Activated CD4-positive, CD25-positive, alpha-beta regulatory T cell treated with anti-CD3 and anti-CD28 coated beads, Interleukin-2, amount 50 U/mL, for 24 hours (primary cell): ENCODE measurements at regions not wholly inside any gene's neighbourhood (a gene's known extent, or its start where the extent isn't known, plus 50 kb on each side); places are given as distances from the start of the nearest gene placed in this dataset.
"Not testable (repeated sequence)": the region's sequence is repeated elsewhere in the genome, so short reads cannot be mapped to it uniquely, and the experiment has no call there.

Source experiments
- ATAC-seq, 2 donors: fragments of 150-1000 bp; cut with Tn5 transposase; one replicate each; pipeline ENCODE4 v1.10.0; 2021; ENCODE audit warnings: mild to moderate bottlenecking in 1 of 2, moderate library complexity in 1 of 2

DNA sequence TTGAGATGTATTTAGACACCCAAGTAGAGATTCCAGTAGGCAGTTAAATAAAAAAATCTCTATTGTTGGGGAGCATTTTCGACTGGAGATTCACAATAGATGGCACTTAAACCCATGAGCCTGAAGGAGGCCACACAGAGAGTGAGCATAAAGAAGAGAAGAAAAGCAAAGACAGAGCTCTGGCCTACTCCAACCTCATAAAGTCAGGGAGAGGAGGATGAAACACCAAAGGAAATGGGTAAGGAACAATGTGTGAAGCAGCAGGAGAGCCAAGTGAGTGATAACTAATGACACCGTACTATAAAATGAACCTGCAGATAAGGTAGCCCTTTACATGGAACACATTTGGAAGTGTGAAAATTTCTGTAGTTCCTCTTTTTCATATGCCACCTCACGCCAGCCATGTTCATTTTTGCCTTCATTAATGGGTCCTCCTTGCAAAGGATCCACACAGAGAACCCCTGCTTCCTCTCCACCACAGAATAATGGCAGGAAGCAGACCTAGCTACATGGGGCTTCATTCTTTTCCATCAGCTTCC lies 150.0 kb upstream of the SYT10 start:
- ATAC-seq, result no peak

DNA sequence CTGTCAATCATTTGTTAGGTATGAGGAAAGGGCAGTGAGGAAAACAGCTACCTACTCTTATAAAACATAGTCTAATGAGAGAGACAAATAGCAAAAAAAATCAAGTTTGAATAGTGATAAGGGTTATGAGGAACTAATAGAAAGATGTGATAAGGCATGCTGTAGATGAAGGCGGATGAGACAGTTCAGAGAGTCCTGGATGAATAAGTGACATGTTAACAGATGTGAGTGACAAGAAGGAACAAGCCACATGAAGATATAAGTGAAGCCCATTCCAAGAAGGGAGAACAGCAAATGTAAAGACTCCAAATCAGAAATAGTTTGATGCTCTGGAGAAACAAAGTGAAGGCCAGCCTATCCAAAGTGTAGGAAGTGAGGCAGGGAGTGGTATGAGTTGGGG lies 154.1 kb upstream of the SYT10 start:
- ATAC-seq, result no peak

DNA sequence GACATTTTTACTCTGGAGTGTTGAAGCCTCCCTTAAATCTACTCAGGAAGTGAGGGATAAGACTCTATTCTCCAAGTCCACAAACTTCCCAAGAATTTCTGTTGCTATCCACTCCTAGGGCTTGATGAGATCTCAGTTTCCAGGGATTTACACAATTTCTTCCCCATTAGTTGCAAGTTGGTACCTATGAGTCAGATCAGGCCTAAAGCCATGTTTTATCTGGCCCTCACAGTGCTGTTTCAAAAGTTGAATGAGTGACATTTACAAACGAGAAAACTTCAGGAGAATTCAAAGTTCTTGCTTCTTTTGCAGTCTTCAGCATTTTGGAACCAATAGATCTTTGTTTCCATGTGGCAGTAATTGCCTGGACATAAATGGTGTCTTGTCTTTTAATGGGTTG lies 156.4 kb upstream of the SYT10 start:
- no peak for ATAC-seq

- no peak for ATAC-seq
These were observed 157.2 kb upstream of the SYT10 start for GRCh38 chr12:33596814-33597213.

GRCh38 chr12:33602515-33602914 lies 162.9 kb upstream of the SYT10 start:
- ATAC-seq, result no peak

GRCh38 chr12:33605757-33606156 lies 166.1 kb upstream of the SYT10 start:
- no peak for ATAC-seq

DNA sequence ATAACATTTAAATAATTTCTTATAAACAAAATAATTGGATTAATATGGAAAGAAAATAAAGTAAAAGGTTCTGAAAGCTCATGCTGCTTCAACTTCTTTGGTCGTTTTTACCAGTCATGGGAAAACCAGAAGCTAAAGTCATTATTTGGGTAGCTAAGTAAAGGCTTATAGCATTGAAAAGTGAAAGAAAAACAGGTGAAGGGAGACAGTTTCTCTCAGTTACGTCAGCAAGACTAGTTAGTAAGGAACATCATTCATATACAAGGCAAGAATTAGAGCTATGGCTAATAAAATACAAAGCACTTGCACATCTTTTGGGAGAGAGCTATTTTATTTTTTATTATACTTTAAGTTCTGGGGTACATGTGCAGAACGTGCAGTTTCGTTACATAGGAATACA lies 170.3 kb upstream of the SYT10 start:
- no peak for ATAC-seq

- no peak for ATAC-seq
These were observed 175.0 kb upstream of the SYT10 start for GRCh38 chr12:33614630-33615029.

DNA sequence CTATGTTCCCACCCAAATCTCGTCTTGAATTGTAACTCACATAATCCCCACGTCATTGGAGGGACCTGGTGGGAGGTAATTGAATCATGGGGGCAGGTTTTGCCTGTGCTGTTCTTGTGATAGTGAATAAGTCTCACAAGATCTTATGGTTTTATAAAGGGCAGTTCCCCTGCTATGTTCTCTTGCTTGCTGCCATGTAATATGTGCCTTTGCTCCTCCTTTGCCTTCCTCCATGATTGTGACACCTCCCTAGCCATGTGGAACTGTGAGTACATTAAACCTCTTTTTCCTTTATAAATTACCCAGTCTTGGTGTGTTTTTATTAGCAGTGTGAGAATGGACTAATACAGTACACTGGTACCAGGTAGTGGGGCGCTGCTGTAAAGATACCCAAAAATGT lies 177.6 kb upstream of the SYT10 start:
- no peak for ATAC-seq

DNA sequence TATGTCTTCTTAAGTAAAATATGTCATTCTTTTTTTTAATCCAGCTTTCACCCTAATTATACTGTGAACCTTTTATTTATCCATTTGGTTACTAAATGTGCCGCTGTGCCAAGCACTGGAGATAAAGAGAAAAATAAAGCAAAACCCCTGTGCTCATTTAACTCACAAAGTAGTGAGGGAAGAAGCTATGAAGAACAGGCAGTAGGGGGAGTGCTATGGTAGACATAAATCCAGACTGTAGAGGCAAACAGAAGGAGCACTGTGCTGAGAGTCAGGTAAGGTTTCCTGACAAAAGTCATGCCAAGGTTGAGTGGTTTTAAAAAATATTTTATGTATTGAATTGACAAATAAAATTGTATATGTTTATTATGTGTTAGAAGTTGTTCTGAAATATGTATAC lies 188.5 kb upstream of the SYT10 start:
- ATAC-seq, result no peak

DNA sequence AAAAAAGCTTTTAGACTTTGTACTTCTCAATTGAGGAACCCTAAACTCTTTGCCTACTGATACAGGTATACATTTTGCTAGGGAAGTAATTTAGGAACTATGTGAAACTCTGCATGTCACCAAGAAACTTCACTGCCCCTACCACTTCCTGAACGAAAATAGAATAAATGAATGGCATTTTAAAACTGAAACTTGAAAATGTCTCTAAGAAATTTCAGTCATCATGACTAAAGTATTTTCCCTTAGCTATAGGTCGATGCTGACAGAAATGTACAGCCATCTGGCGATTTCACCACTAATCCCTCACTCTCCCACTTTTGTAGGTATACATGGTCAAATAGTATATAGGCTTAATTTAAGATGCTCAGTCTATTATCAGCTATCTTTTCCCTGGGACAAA lies 194.9 kb upstream of the SYT10 start:
- ATAC-seq, result no peak

DNA sequence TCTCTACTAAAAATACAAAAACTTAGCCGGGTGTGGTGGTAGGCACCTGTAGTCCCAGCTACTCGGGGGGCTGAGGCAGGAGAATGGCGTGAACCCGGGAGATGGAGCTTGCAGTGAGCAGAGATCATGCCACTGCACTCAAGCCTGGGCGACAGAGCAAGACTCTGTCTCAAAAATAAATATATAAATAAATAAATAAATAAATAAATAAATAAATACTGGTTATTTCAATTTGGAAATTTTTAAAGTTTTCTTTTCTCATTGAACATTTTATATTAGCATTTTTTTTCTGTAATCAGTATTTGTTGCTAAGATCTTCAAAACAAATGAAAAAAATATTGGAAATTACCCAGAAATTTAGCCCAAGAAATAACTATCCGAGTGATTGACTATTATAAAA lies 197.3 kb upstream of the SYT10 start:
- ATAC-seq, result not testable (repeated sequence)

DNA sequence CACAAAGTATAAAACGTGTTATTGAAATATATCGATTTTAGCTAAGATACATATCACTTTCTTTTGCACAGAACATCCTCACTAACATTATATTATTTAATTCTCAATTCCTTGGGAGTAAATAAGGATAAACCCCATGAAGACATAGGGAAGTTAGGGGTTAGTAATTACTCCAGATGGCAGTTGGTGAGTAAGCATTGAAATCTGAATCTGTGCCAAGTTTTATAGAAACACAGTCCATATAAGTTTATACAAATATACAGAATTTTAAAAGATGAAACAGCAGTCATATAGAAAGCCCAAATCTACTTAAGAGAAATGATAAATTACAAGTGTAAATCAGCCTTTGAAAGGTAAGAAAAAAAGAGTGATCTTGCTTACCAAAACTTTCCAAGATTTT lies 200.4 kb upstream of the SYT10 start:
- ATAC-seq, result no peak

GRCh38 chr12:33649992-33650391 lies 210.4 kb upstream of the SYT10 start:
- no peak for ATAC-seq

- no peak for ATAC-seq
These were observed 211.2 kb upstream of the SYT10 start for GRCh38 chr12:33650832-33651231.

DNA sequence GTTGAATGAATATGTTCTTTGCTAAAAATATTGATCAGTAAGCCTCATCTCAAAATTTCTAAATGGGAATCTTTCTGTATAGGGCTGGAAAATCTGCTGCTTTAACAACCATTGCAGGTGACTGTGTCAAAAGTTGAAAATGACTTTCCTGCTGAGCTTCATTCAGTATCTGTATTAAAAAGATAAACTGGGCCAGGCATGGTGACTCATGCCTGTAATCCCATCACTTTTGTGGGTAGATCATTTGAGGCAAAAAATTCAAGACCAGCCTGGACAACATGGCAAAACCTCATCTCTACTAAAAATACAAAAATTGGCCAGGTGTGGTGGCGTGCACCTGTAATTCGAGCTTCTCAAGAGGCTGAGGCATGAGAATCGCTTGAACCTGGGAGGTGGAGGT lies 213.7 kb upstream of the SYT10 start:
- no peak for ATAC-seq

DNA sequence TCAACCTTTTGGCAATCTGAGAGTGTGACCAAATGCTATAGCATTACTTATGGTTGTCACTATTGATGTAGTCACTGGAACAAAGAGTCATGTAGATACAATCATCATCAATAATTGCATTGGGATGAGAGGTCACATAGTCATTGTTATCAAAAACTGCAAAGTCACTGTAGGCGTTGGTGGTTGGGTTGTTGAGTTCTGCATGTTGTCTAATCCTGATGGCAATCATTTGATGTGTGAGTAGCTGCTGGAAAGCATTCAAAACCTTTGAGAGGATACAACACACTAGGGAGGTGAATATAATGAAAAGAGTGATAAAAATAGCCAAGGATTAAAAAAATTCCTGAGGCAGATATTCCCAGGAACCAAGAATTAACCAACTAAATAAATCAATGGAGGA lies 214.7 kb upstream of the SYT10 start:
- ATAC-seq, result no peak

DNA sequence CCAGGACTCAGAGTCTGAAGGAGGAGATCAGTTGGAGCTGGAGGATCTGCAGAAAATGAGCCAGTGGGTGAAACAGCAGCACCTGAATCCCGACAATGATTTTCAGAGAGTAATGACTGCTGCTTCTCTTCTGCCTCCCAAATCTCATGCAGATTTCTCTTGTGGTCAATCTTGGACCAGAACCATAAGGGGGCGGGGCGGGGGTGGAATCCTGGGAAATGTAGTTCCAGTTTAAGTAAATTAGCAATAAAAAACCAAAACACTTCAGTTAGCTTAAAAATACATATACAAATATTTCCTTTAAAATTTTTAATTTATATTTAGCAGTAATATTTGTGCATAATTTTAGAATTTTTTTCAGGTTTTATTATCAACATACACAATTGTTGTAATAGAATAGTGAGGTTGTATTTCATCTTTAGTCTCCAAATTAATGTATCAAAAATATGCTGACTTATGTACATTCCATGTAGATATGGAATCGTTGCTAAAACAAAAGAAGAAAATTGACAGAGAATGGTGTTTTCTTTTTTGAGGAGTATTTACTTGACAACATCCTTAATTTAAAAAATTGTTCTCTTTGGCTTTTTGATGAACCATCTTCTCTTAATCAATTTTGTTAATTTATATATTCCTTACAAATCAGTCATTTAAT lies 223.5 kb upstream of the SYT10 start:
- ATAC-seq, result no peak

- no peak for ATAC-seq
These were observed 229.7 kb upstream of the SYT10 start for GRCh38 chr12:33669349-33669748.

DNA sequence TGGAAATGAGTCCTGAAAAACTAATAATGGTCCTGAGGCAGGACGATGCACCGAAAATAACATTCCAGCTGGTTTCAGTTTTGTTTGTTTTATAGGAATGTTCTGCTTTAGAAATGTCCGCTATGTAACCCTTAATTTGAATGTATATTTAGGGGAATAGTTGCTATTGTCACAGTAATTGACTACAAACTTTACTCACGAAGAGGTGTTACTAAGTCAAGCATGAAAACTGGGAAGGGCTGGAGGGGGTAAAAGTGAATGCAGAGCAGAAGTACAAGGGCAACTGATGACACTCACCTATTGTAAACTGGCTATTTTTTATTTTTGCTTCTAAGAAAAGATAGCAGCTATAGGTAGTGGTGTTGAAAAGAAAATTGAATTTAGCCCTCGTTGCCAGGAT lies 230.7 kb upstream of the SYT10 start:
- no peak for ATAC-seq

GRCh38 chr12:33671676-33672075 lies 232.1 kb upstream of the SYT10 start:
- no peak for ATAC-seq

- ATAC-seq, result no peak
These were observed 233.4 kb upstream of the SYT10 start for GRCh38 chr12:33672836-33673577.

GRCh38 chr12:33676866-33677265 lies 237.2 kb upstream of the SYT10 start:
- no peak for ATAC-seq

GRCh38 chr12:33678221-33678964 lies 238.8 kb upstream of the SYT10 start:
- ATAC-seq, result no peak
